ENCODE measurements at regions not wholly inside any gene's neighbourhood (a gene's known extent, or its start where the extent isn't known, plus 50 kb on each side); places are given as distances from the start of the nearest gene placed in this dataset.

GRCh38 chr1:37128091-37128490 is 93.8 kb upstream of the GRIK3 start:
- H3K27me3 Mint-ChIP-seq (ENCODE audit: unreplicated experiment), result peaks cover 94% of the 10 kb centered on the region

DNA sequence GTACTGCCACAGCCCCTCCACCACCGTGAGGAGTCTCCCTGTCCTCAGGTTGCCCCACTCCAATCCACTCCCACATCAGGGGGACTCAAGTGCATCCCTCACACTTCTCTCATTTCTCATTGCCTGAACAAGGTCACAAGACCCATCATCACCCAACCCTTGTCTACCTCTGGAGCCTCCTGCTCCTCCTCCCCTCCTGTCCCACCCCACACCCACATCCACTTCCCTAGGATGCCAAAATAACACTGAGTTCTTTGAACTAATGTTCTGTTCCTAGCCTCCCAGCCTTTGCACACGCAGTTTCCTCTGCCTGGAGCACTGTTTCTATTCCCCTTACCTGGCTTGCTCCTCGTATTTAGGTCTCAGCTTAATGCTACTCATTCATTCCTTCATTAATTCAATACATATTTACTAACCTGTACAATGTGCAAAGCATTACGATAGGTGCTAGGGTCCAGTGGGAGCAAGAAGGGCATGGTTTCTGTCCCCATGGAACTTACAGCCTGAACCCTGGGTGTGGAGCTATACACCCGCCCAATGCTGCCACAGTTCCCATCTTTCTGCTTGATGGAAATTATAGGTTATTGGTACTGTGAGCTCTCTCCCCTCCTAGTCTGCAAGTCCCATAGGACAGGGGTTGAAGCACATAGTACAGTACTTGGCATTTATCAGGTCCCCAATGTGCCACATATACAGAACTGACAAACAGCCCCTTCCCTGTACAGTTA is 96.1 kb upstream of the GRIK3 start:
- Mint-ChIP-seq H3K9me3 (ENCODE audit: low read depth, unreplicated experiment) (no peaks in the 10 kb centered on the region), H3K27me3 (ENCODE audit: unreplicated experiment) (peaks cover 94% of the 10 kb centered on the region), H3K36me3 (ENCODE audit: insufficient read depth, unreplicated experiment) (no peaks in the 10 kb centered on the region), H3K4me3 (ENCODE audit: low read depth, unreplicated experiment) (no peak overlapping the region), H3K4me1 (ENCODE audit: low read depth, unreplicated experiment) (no peaks in the 10 kb centered on the region), H3K27ac (ENCODE audit: unreplicated experiment) (no peak overlapping the region)
- CTCF ChIA-PET, result no interaction called here
- no peak for DNase-seq
- TF ChIP-seq, protein P1, sequence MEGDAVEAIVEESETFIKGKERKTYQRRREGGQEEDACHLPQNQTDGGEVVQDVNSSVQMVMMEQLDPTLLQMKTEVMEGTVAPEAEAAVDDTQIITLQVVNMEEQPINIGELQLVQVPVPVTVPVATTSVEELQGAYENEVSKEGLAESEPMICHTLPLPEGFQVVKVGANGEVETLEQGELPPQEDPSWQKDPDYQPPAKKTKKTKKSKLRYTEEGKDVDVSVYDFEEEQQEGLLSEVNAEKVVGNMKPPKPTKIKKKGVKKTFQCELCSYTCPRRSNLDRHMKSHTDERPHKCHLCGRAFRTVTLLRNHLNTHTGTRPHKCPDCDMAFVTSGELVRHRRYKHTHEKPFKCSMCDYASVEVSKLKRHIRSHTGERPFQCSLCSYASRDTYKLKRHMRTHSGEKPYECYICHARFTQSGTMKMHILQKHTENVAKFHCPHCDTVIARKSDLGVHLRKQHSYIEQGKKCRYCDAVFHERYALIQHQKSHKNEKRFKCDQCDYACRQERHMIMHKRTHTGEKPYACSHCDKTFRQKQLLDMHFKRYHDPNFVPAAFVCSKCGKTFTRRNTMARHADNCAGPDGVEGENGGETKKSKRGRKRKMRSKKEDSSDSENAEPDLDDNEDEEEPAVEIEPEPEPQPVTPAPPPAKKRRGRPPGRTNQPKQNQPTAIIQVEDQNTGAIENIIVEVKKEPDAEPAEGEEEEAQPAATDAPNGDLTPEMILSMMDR (IDR thresholded peaks at IDR 0.05; ENCODE audit: unreplicated experiment), result no peak
- no TSS peak for BruUV-seq (replicated peaks)
- intact Hi-C loops (cut with micrococcal nuclease; ENCODE audit: unreplicated experiment), result no loop called here

More at GRCh38 chr1:37128091-37128490, 93.8 kb upstream of the GRIK3 start:
- H3K36me3 Mint-ChIP-seq (ENCODE audit: insufficient read depth, unreplicated experiment), result no peaks in the 10 kb centered on the region
- TF ChIP-seq, protein P1 (IDR thresholded peaks at IDR 0.05; ENCODE audit: unreplicated experiment), result no peak
- H3K9me3 Mint-ChIP-seq (ENCODE audit: low read depth, unreplicated experiment), result no peaks in the 10 kb centered on the region
- no peak for DNase-seq
- H3K4me1 Mint-ChIP-seq (ENCODE audit: low read depth, unreplicated experiment), result no peaks in the 10 kb centered on the region
- CTCF ChIA-PET, result no interaction called here
- intact Hi-C loops (cut with micrococcal nuclease; ENCODE audit: unreplicated experiment), result no loop called here
- no peak overlapping the region for H3K4me3 Mint-ChIP-seq (ENCODE audit: low read depth, unreplicated experiment)
- no peak overlapping the region for H3K27ac Mint-ChIP-seq (ENCODE audit: unreplicated experiment)
- no TSS peak for BruUV-seq (replicated peaks)

DNA sequence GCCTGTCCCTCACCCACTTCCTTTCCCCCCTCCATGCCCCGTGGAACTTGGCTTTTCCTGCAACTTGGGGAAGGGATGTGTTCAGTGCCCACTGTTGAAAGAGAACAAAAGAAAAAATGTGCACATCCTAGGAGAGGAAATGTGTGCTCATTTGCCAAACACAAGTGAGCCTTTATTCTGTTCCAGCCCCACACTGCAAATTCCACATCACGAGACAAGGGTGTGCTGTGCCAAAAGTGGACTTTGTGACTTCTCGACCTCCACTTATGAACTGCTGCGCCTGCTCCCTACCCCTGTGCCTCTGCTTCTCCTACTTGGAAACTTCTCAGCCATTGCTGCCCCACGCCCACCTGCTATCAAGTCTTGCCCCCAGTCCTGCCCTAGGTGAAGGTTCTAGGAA is 97.0 kb upstream of the GRIK3 start:
- no peak for DNase-seq
- TF ChIP-seq, protein P1 (IDR thresholded peaks at IDR 0.05; ENCODE audit: unreplicated experiment), result no peak
- Mint-ChIP-seq H3K4me3 (ENCODE audit: low read depth, unreplicated experiment) (no peak overlapping the region), H3K36me3 (ENCODE audit: insufficient read depth, unreplicated experiment) (no peaks in the 10 kb centered on the region), H3K27me3 (ENCODE audit: unreplicated experiment) (peaks cover 100% of the 10 kb centered on the region), H3K9me3 (ENCODE audit: low read depth, unreplicated experiment) (no peaks in the 10 kb centered on the region), H3K27ac (ENCODE audit: unreplicated experiment) (no peak overlapping the region), H3K4me1 (ENCODE audit: low read depth, unreplicated experiment) (no peaks in the 10 kb centered on the region)
- BruUV-seq (replicated peaks), result no TSS peak
- CTCF ChIA-PET, result no interaction called here
- intact Hi-C loops (cut with micrococcal nuclease; ENCODE audit: unreplicated experiment), result no loop called here

- intact Hi-C loops (cut with micrococcal nuclease; ENCODE audit: unreplicated experiment), result no loop called here
- BruUV-seq (replicated peaks), result no TSS peak
- H3K4me3 Mint-ChIP-seq (ENCODE audit: low read depth, unreplicated experiment), result no peak overlapping the region
- peaks cover 100% of the 10 kb centered on the region for H3K27me3 Mint-ChIP-seq (ENCODE audit: unreplicated experiment)
- H3K27ac Mint-ChIP-seq (ENCODE audit: unreplicated experiment), result no peak overlapping the region
- no peaks in the 10 kb centered on the region for H3K9me3 Mint-ChIP-seq (ENCODE audit: low read depth, unreplicated experiment)
- TF ChIP-seq, protein P1 (IDR thresholded peaks at IDR 0.05; ENCODE audit: unreplicated experiment), result no peak
- no peaks in the 10 kb centered on the region for H3K36me3 Mint-ChIP-seq (ENCODE audit: insufficient read depth, unreplicated experiment)
- DNase-seq, result no peak
- no peaks in the 10 kb centered on the region for H3K4me1 Mint-ChIP-seq (ENCODE audit: low read depth, unreplicated experiment)
- CTCF ChIA-PET, result no interaction called here
Measured at GRCh38 chr1:37133276-37134145, 99.2 kb upstream of the GRIK3 start.
